ENCODE measurements at regions not wholly inside any gene's neighbourhood (a gene's known extent, or its start where the extent isn't known, plus 50 kb on each side); places are given as distances from the start of the nearest gene placed in this dataset.

GRCh38 chr22:22388494-22388893 lies 120.0 kb downstream of the ZNF280B start (continued):
- TF ChIP-seq, protein P1, sequence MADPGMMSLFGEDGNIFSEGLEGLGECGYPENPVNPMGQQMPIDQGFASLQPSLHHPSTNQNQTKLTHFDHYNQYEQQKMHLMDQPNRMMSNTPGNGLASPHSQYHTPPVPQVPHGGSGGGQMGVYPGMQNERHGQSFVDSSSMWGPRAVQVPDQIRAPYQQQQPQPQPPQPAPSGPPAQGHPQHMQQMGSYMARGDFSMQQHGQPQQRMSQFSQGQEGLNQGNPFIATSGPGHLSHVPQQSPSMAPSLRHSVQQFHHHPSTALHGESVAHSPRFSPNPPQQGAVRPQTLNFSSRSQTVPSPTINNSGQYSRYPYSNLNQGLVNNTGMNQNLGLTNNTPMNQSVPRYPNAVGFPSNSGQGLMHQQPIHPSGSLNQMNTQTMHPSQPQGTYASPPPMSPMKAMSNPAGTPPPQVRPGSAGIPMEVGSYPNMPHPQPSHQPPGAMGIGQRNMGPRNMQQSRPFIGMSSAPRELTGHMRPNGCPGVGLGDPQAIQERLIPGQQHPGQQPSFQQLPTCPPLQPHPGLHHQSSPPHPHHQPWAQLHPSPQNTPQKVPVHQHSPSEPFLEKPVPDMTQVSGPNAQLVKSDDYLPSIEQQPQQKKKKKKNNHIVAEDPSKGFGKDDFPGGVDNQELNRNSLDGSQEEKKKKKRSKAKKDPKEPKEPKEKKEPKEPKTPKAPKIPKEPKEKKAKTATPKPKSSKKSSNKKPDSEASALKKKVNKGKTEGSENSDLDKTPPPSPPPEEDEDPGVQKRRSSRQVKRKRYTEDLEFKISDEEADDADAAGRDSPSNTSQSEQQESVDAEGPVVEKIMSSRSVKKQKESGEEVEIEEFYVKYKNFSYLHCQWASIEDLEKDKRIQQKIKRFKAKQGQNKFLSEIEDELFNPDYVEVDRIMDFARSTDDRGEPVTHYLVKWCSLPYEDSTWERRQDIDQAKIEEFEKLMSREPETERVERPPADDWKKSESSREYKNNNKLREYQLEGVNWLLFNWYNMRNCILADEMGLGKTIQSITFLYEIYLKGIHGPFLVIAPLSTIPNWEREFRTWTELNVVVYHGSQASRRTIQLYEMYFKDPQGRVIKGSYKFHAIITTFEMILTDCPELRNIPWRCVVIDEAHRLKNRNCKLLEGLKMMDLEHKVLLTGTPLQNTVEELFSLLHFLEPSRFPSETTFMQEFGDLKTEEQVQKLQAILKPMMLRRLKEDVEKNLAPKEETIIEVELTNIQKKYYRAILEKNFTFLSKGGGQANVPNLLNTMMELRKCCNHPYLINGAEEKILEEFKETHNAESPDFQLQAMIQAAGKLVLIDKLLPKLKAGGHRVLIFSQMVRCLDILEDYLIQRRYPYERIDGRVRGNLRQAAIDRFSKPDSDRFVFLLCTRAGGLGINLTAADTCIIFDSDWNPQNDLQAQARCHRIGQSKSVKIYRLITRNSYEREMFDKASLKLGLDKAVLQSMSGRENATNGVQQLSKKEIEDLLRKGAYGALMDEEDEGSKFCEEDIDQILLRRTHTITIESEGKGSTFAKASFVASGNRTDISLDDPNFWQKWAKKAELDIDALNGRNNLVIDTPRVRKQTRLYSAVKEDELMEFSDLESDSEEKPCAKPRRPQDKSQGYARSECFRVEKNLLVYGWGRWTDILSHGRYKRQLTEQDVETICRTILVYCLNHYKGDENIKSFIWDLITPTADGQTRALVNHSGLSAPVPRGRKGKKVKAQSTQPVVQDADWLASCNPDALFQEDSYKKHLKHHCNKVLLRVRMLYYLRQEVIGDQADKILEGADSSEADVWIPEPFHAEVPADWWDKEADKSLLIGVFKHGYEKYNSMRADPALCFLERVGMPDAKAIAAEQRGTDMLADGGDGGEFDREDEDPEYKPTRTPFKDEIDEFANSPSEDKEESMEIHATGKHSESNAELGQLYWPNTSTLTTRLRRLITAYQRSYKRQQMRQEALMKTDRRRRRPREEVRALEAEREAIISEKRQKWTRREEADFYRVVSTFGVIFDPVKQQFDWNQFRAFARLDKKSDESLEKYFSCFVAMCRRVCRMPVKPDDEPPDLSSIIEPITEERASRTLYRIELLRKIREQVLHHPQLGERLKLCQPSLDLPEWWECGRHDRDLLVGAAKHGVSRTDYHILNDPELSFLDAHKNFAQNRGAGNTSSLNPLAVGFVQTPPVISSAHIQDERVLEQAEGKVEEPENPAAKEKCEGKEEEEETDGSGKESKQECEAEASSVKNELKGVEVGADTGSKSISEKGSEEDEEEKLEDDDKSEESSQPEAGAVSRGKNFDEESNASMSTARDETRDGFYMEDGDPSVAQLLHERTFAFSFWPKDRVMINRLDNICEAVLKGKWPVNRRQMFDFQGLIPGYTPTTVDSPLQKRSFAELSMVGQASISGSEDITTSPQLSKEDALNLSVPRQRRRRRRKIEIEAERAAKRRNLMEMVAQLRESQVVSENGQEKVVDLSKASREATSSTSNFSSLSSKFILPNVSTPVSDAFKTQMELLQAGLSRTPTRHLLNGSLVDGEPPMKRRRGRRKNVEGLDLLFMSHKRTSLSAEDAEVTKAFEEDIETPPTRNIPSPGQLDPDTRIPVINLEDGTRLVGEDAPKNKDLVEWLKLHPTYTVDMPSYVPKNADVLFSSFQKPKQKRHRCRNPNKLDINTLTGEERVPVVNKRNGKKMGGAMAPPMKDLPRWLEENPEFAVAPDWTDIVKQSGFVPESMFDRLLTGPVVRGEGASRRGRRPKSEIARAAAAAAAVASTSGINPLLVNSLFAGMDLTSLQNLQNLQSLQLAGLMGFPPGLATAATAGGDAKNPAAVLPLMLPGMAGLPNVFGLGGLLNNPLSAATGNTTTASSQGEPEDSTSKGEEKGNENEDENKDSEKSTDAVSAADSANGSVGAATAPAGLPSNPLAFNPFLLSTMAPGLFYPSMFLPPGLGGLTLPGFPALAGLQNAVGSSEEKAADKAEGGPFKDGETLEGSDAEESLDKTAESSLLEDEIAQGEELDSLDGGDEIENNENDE (IDR thresholded peaks at IDR 0.05; ENCODE audit: insufficient replicate concordance, low read length): no peak
- TF ChIP-seq BCL11A (IDR thresholded peaks at IDR 0.05; ENCODE audit: low read depth in 2 of 2, low read length in 2 of 2) (no peak), JUN (IDR thresholded peaks at IDR 0.05; ENCODE audit: low read depth, low read length) (no peak)

All from H1 (cell line).